Muscle layer of duodenum (tissue), 2 donors: ENCODE measurements at regions not wholly inside any gene's neighbourhood (a gene's known extent, or its start where the extent isn't known, plus 50 kb on each side); places are given as distances from the start of the nearest gene placed in this dataset.

Experiments used
- H3K27ac ChIP-seq: one replicate; pipeline ENCODE4 v1.7.0; 2013; ENCODE audit warnings: mild to moderate bottlenecking, low read length
- H3K27me3 ChIP-seq: one replicate; pipeline ENCODE4 v1.7.0; 2013; ENCODE audit warnings: low read depth, mild to moderate bottlenecking, control low read depth, low read length
- H3K36me3 ChIP-seq, 2 donors: one replicate each; pipeline ENCODE4 v1.7.0; 2013; ENCODE audit warnings: low read length in 2 of 2, control low read depth in 1 of 2, mild to moderate bottlenecking in 1 of 2; ENCODE audit not compliant: insufficient read depth in 2 of 2, control insufficient read depth in 1 of 2
- H3K4me1 ChIP-seq, 2 donors: one replicate each; pipeline ENCODE4 v1.7.0; 2013; ENCODE audit warnings: low read length in 2 of 2, mild to moderate bottlenecking in 2 of 2, control low read depth in 1 of 2, moderate library complexity in 1 of 2; ENCODE audit not compliant: insufficient read depth in 2 of 2, control insufficient read depth in 1 of 2
- H3K4me3 ChIP-seq, 2 donors: one replicate each; pipeline ENCODE4 v1.7.0; 2013; ENCODE audit warnings: low read length in 2 of 2, low read depth in 1 of 2, mild to moderate bottlenecking in 1 of 2
- H3K9me3 ChIP-seq, 2 donors: one replicate each; pipeline ENCODE4 v1.7.0; 2013; ENCODE audit warnings: low read length in 2 of 2, control low read depth in 1 of 2, mild to moderate bottlenecking in 1 of 2; ENCODE audit not compliant: control insufficient read depth in 1 of 2
- donor health status: healthy.

- H3K36me3 ChIP-seq = no peaks in the 10 kb centered on the region
- H3K4me3 ChIP-seq = no peak overlapping the region
- no peak overlapping the region for H3K27ac ChIP-seq
- H3K4me1 ChIP-seq = peaks cover 0 to 7% of the 10 kb centered on the region in 2 donors
- H3K9me3 ChIP-seq = no peaks in the 10 kb centered on the region
- H3K27me3 ChIP-seq = no peaks in the 10 kb centered on the region
Observed at GRCh38 chr16:48946686-48947370, 334.8 kb downstream of the CBLN1 start.

- peaks cover 0 to 7% of the 10 kb centered on the region in 2 donors for H3K4me1 ChIP-seq
- H3K4me3 ChIP-seq = no peak overlapping the region
- no peaks in the 10 kb centered on the region for H3K36me3 ChIP-seq
- no peaks in the 10 kb centered on the region for H3K27me3 ChIP-seq
- H3K27ac ChIP-seq = no peak overlapping the region
- H3K9me3 ChIP-seq = no peaks in the 10 kb centered on the region
Observed at GRCh38 chr16:48942996-48943395, 333.0 kb upstream of the N4BP1 start.

- H3K27ac ChIP-seq = no peak overlapping the region
- H3K36me3 ChIP-seq = no peaks in the 10 kb centered on the region
Observed at GRCh38 chr16:48936811-48937210, 326.8 kb upstream of the N4BP1 start.

GRCh38 chr16:48932216-48932855 is 322.4 kb upstream of the N4BP1 start:
- no peaks in the 10 kb centered on the region for H3K9me3 ChIP-seq
- no peaks in the 10 kb centered on the region for H3K4me1 ChIP-seq
- no peak overlapping the region for H3K4me3 ChIP-seq
- no peak overlapping the region for H3K27ac ChIP-seq
- no peaks in the 10 kb centered on the region for H3K27me3 ChIP-seq
- H3K36me3 ChIP-seq = no peaks in the 10 kb centered on the region

More at GRCh38 chr16:48936811-48937210, 326.8 kb upstream of the N4BP1 start:
- Histone ChIP-seq H3K9me3 (no peaks in the 10 kb centered on the region), H3K4me1 (no peaks in the 10 kb centered on the region), H3K27me3 (no peaks in the 10 kb centered on the region), H3K4me3 (no peak overlapping the region)

- Histone ChIP-seq H3K27ac (no peak overlapping the region), H3K9me3 (no peaks in the 10 kb centered on the region), H3K36me3 (no peaks in the 10 kb centered on the region), H3K4me3 (no peak overlapping the region), H3K4me1 (no peaks in the 10 kb centered on the region), H3K27me3 (no peaks in the 10 kb centered on the region)
Observed at GRCh38 chr16:48930951-48931553, 321.1 kb upstream of the N4BP1 start.

- Histone ChIP-seq H3K9me3 (no peaks in the 10 kb centered on the region), H3K27ac (no peak overlapping the region), H3K4me1 (no peaks in the 10 kb centered on the region), H3K36me3 (no peaks in the 10 kb centered on the region), H3K27me3 (no peaks in the 10 kb centered on the region), H3K4me3 (no peak overlapping the region)
Observed at GRCh38 chr16:48919791-48920190, 309.8 kb upstream of the N4BP1 start.

GRCh38 chr16:48918520-48919258 is 308.7 kb upstream of the N4BP1 start:
- H3K27me3 ChIP-seq = no peaks in the 10 kb centered on the region
- H3K4me1 ChIP-seq = no peaks in the 10 kb centered on the region
- no peak overlapping the region for H3K27ac ChIP-seq
- no peaks in the 10 kb centered on the region for H3K36me3 ChIP-seq
- H3K4me3 ChIP-seq = no peak overlapping the region
- no peaks in the 10 kb centered on the region for H3K9me3 ChIP-seq

GRCh38 chr16:48916566-48916965 is 306.6 kb upstream of the N4BP1 start:
- no peak overlapping the region for H3K4me3 ChIP-seq
- no peaks in the 10 kb centered on the region for H3K4me1 ChIP-seq

GRCh38 chr16:48914070-48914469 is 304.1 kb upstream of the N4BP1 start:
- Histone ChIP-seq H3K27me3 (no peaks in the 10 kb centered on the region), H3K4me1 (no peaks in the 10 kb centered on the region), H3K27ac (no peak overlapping the region), H3K36me3 (no peaks in the 10 kb centered on the region), H3K4me3 (no peak overlapping the region), H3K9me3 (no peaks in the 10 kb centered on the region)

More at GRCh38 chr16:48916566-48916965, 306.6 kb upstream of the N4BP1 start:
- H3K27me3 ChIP-seq = no peaks in the 10 kb centered on the region
- no peak overlapping the region for H3K27ac ChIP-seq
- no peaks in the 10 kb centered on the region for H3K9me3 ChIP-seq
- no peaks in the 10 kb centered on the region for H3K36me3 ChIP-seq

GRCh38 chr16:48913384-48913783 is 303.4 kb upstream of the N4BP1 start:
- no peaks in the 10 kb centered on the region for H3K36me3 ChIP-seq
- H3K4me1 ChIP-seq = no peaks in the 10 kb centered on the region
- no peaks in the 10 kb centered on the region for H3K9me3 ChIP-seq
- no peak overlapping the region for H3K27ac ChIP-seq
- no peaks in the 10 kb centered on the region for H3K27me3 ChIP-seq
- no peak overlapping the region for H3K4me3 ChIP-seq

- H3K27ac ChIP-seq = no peak overlapping the region
- H3K36me3 ChIP-seq = no peaks in the 10 kb centered on the region
- no peaks in the 10 kb centered on the region for H3K9me3 ChIP-seq
- no peaks in the 10 kb centered on the region for H3K4me1 ChIP-seq
- no peak overlapping the region for H3K4me3 ChIP-seq
- H3K27me3 ChIP-seq = no peaks in the 10 kb centered on the region
Observed at GRCh38 chr16:48912360-48912759, 302.4 kb upstream of the N4BP1 start.
